ENCODE measurements at regions not wholly inside any gene's neighbourhood (a gene's known extent, or its start where the extent isn't known, plus 50 kb on each side); places are given as distances from the start of the nearest gene placed in this dataset.

GRCh38 chr5:110338341-110339083 lies 388.0 kb downstream of the TMEM232 start:
- Histone ChIP-seq H2BK120ac (ENCODE audit: low read depth, low read length, poor library complexity, severe bottlenecking) (no peak overlapping the region), H3K79me2 (ENCODE audit: insufficient read depth, low read length) (no peaks in the 10 kb centered on the region), H2BK15ac (ENCODE audit: low read depth, low read length) (no peak overlapping the region), H2BK20ac (ENCODE audit: low read depth, low read length, poor library complexity, severe bottlenecking) (no peak overlapping the region), H4K91ac (ENCODE audit: insufficient read length, low read depth, low read length) (no peak overlapping the region), H3K27me3 (ENCODE audit: insufficient read depth, low read length) (no peaks in the 10 kb centered on the region), H3K27ac (ENCODE audit: insufficient read length, low read depth, low read length) (no peak overlapping the region), H3K79me1 (ENCODE audit: insufficient read depth, low read depth, low read length, poor library complexity, severe bottlenecking) (no peaks in the 10 kb centered on the region), H4K5ac (ENCODE audit: insufficient read length, low read depth, low read length) (no peak overlapping the region), H3K18ac (ENCODE audit: insufficient read length, low read depth, low read length) (no peak overlapping the region), H3K23me2 (ENCODE audit: insufficient read length, low read depth, low read length, poor library complexity, severe bottlenecking) (no peaks in the 10 kb centered on the region), H3K9me3 (ENCODE audit: control insufficient read depth, low read depth, low read length) (no peaks in the 10 kb centered on the region), H3K56ac (ENCODE audit: insufficient read length, low read depth, low read length) (no peak overlapping the region), H2AFZ (ENCODE audit: low read length) (no peak overlapping the region), H3K4me2 (ENCODE audit: insufficient read depth, insufficient read length, low read length) (no peak overlapping the region), H3K4ac (ENCODE audit: low read depth, low read length) (no peak overlapping the region), H2BK5ac (ENCODE audit: insufficient read length, low read length) (no peak overlapping the region), H4K20me1 (ENCODE audit: control insufficient read depth, insufficient read depth, insufficient read length) (no peaks in the 10 kb centered on the region), H3K4me1 (ENCODE audit: insufficient read depth, low read length) (no peaks in the 10 kb centered on the region), H4K8ac (replicated peaks; ENCODE audit: insufficient read length, low read depth, low read length) (no peak overlapping the region), H3K9ac (ENCODE audit: extremely low read depth, insufficient read length, low read length) (no peak overlapping the region), H3K14ac (ENCODE audit: insufficient read depth, low read length) (no peak overlapping the region), H3T11ph (ENCODE audit: low read length) (no peak overlapping the region), H2AK5ac (ENCODE audit: insufficient read length, low read length) (no peak overlapping the region), H3K23ac (ENCODE audit: insufficient read length, low read depth, low read length) (no peak overlapping the region), H2BK12ac (ENCODE audit: insufficient read length, low read depth, low read length) (no peak overlapping the region)
- TF ChIP-seq CTCF (conservative IDR thresholded peaks at IDR 0.05): no peak
- H3K4me1 Mint-ChIP-seq: peaks cover 10 to 12% of the 10 kb centered on the region in 2 experiments
- no peak overlapping the region for H3K27ac Mint-ChIP-seq
- DNase-seq: no peak
- WGBS (ENCODE audit: extremely low coverage, insufficient read length, low lambda C conversion rate): no CpG with 5 or more reads among the region's 7 CpGs
- H3K27me3 Mint-ChIP-seq (ENCODE audit: low read depth): no peaks in the 10 kb centered on the region; the same call in 1 of the 2 replicates
- peaks cover 2 to 3% of the 10 kb centered on the region in 2 experiments for H3K9me3 Mint-ChIP-seq
- peaks cover 0 to 11% (median 4%) of the 10 kb centered on the region in 3 experiments; a peak in 2 of 7 replicates for H3K36me3 Mint-ChIP-seq (ENCODE audit: insufficient read depth in 1 of 3, low read depth in 3 of 3)
- H3K4me3 Mint-ChIP-seq: no peak overlapping the region

Data from H9 (cell line).